ENCODE measurements at regions not wholly inside any gene's neighbourhood (a gene's known extent, or its start where the extent isn't known, plus 50 kb on each side); places are given as distances from the start of the nearest gene placed in this dataset.

- no peak overlapping the region for H2BK120ac ChIP-seq (ENCODE audit: low read depth, low read length, poor library complexity, severe bottlenecking)
- H3K4me1 Mint-ChIP-seq, result peaks cover 12 to 26% of the 10 kb centered on the region in 2 experiments
- H2BK5ac ChIP-seq (ENCODE audit: insufficient read length, low read length), result no peak overlapping the region
- no peak overlapping the region for H3K9ac ChIP-seq (ENCODE audit: extremely low read depth, insufficient read length, low read length)
- H3T11ph ChIP-seq (ENCODE audit: low read length), result no peak overlapping the region
- H3K18ac ChIP-seq (ENCODE audit: insufficient read length, low read depth, low read length), result no peak overlapping the region
- no peaks in the 10 kb centered on the region for H4K20me1 ChIP-seq (ENCODE audit: control insufficient read depth, insufficient read depth, insufficient read length)
- H3K27me3 ChIP-seq (ENCODE audit: insufficient read depth, low read length), result no peaks in the 10 kb centered on the region
- H2AK5ac ChIP-seq (ENCODE audit: insufficient read length, low read length), result no peak overlapping the region
- no peak overlapping the region for H3K27ac ChIP-seq (ENCODE audit: insufficient read length, low read depth, low read length)
- H3K4me2 ChIP-seq (ENCODE audit: insufficient read depth, insufficient read length, low read length), result no peak overlapping the region
- TF ChIP-seq CTCF (conservative IDR thresholded peaks at IDR 0.05), result no peak
- no peak overlapping the region for H2BK12ac ChIP-seq (ENCODE audit: insufficient read length, low read depth, low read length)
- DNase-seq, result no peak
- H3K27ac Mint-ChIP-seq, result no peak overlapping the region; a peak in 1 of 7 replicates
- no peaks in the 10 kb centered on the region; the same call in 1 of the 2 replicates for H3K4me1 ChIP-seq (ENCODE audit: insufficient read depth, low read length)
- H2BK15ac ChIP-seq (ENCODE audit: low read depth, low read length), result no peak overlapping the region
- H3K36me3 Mint-ChIP-seq (ENCODE audit: insufficient read depth in 1 of 3, low read depth in 3 of 3), result no peaks in the 10 kb centered on the region
- H3K9me3 ChIP-seq (ENCODE audit: control insufficient read depth, low read depth, low read length), result no peaks in the 10 kb centered on the region
- no peak overlapping the region for H3K4me3 Mint-ChIP-seq
- H4K8ac ChIP-seq (replicated peaks; ENCODE audit: insufficient read length, low read depth, low read length), result no peak overlapping the region
- no peak overlapping the region for H3K14ac ChIP-seq (ENCODE audit: insufficient read depth, low read length)
- H3K4ac ChIP-seq (ENCODE audit: low read depth, low read length), result no peak overlapping the region
- H3K27me3 Mint-ChIP-seq (ENCODE audit: low read depth), result peaks cover 21% of the 10 kb centered on the region
- H3K9me3 Mint-ChIP-seq, result no peaks in the 10 kb centered on the region; a peak in 2 of 5 replicates
- no peak overlapping the region for H3K23ac ChIP-seq (ENCODE audit: insufficient read length, low read depth, low read length)
- H2BK20ac ChIP-seq (ENCODE audit: low read depth, low read length, poor library complexity, severe bottlenecking), result no peak overlapping the region
- H3K56ac ChIP-seq (ENCODE audit: insufficient read length, low read depth, low read length), result no peak overlapping the region
- no CpG with 5 or more reads among the region's 13 CpGs for WGBS (ENCODE audit: extremely low coverage, insufficient read length, low lambda C conversion rate)
- peaks cover 10% of the 10 kb centered on the region for H3K23me2 ChIP-seq (ENCODE audit: insufficient read length, low read depth, low read length, poor library complexity, severe bottlenecking)
- H3K79me2 ChIP-seq (ENCODE audit: insufficient read depth, low read length), result no peaks in the 10 kb centered on the region
- no peak overlapping the region for H4K91ac ChIP-seq (ENCODE audit: insufficient read length, low read depth, low read length)
- H3K79me1 ChIP-seq (ENCODE audit: insufficient read depth, low read depth, low read length, poor library complexity, severe bottlenecking), result no peaks in the 10 kb centered on the region
- H4K5ac ChIP-seq (ENCODE audit: insufficient read length, low read depth, low read length), result no peak overlapping the region
- H2AFZ ChIP-seq (ENCODE audit: low read length), result no peak overlapping the region
Observed at GRCh38 chr6:37569743-37570481, 70.2 kb upstream of the CCDC167 start.

Data from H9 (cell line).